Ovary (tissue), 3 donors: ENCODE measurements at regions not wholly inside any gene's neighbourhood (a gene's known extent, or its start where the extent isn't known, plus 50 kb on each side); places are given as distances from the start of the nearest gene placed in this dataset.

ENCODE experiments used
- CTCF ChIP-seq, 3 donors: fragments of 450-650 bp in 2 of 3; fragments of 200-600 bp in 1 of 3; IDR thresholded peaks; one replicate each; pipeline versions ENCODE4 v1.5.1 to v1.8.0; 2016 to 2022; ENCODE audit warnings: antibody characterized with exemption in 3 of 3, mild to moderate bottlenecking in 1 of 3
- EP300 ChIP-seq: sonication (generic); formaldehyde crosslinking; IDR thresholded peaks from one replicate; pipeline ENCODE4 v1.6.1; 2017; ENCODE audit warnings: antibody characterized with exemption
- POLR2A ChIP-seq: fragments of 450-650 bp; IDR thresholded peaks from one replicate; pipeline ENCODE4 v1.6.1; 2017; ENCODE audit warnings: antibody characterized with exemption, mild to moderate bottlenecking, moderate library complexity
- donor health status: DM: no; HTN: no; CAD: no.

DNA sequence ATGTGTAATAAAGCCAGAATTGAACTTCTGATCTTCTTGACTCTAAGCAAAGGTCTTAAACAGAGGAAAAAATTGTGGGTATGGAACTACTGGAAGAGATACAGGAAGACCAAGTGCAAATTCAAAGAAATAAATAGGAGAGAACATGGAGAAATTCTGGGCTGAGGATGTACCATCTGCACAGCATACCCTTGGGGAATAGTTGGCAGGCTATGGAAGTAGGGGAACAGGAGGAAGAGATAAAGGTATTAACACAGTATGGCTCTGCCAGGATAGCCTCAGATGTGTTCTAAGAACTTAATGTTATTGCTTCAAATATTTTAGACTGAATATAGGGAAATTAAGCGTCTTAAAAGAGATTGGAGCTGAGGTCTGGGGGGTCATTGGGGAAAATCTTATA is 485.4 kb downstream of the CNTN3 start:
- TF ChIP-seq CTCF (IDR thresholded peaks at IDR 0.05) (no peak), POLR2A (no peak), EP300 (no peak)
